Loucy (cell line): ENCODE measurements at regions not wholly inside any gene's neighbourhood (a gene's known extent, or its start where the extent isn't known, plus 50 kb on each side); places are given as distances from the start of the nearest gene placed in this dataset.

ENCODE experiments used
- H2AFZ ChIP-seq: fragments of 200-600 bp; sonication (generic); 2 replicates; pipeline ENCODE4 v1.6.0; 2016; ENCODE audit warnings: antibody characterized with exemption, mild to moderate bottlenecking, low read length, moderate library complexity
- H3F3A ChIP-seq: fragments of 200-600 bp; 2 replicates; pipeline ENCODE4 v1.6.0; 2016; ENCODE audit warnings: antibody characterized with exemption, low read depth, mild to moderate bottlenecking
- H3K27me3 ChIP-seq: fragments of 200-600 bp; sonication (generic); 2 replicates; pipeline ENCODE4 v1.6.1; 2014; ENCODE audit warnings: low read length, mild to moderate bottlenecking; ENCODE audit not compliant: insufficient read depth, poor library complexity, severe bottlenecking
- H3K36me3 ChIP-seq: fragments of 200-600 bp; sonication (generic); 2 replicates; pipeline ENCODE4 v1.6.1; 2016; ENCODE audit warnings: low read length; ENCODE audit not compliant: insufficient read depth
- H3K4me1 ChIP-seq: fragments of 200-600 bp; sonication (generic); 2 replicates; pipeline ENCODE4 v1.5.1; 2014; ENCODE audit warnings: low read length, mild to moderate bottlenecking; ENCODE audit not compliant: insufficient read depth, poor library complexity, severe bottlenecking
- H3K4me2 ChIP-seq: fragments of 200-600 bp; sonication (generic); 2 replicates; pipeline ENCODE4 v1.6.0; 2014; ENCODE audit warnings: antibody characterized with exemption, low read length, low read depth, mild to moderate bottlenecking; ENCODE audit not compliant: poor library complexity, severe bottlenecking
- H3K4me3 ChIP-seq: fragments of 200-600 bp; sonication (generic); 2 replicates; pipeline ENCODE4 v1.5.1; 2014; ENCODE audit warnings: low read length, mild to moderate bottlenecking, mixed read lengths; ENCODE audit not compliant: poor library complexity, severe bottlenecking
- H3K79me2 ChIP-seq: fragments of 200-600 bp; sonication (generic); 2 replicates; pipeline ENCODE4 v1.6.1; 2014; ENCODE audit warnings: low read length; ENCODE audit not compliant: insufficient read depth
- H3K9ac ChIP-seq: fragments of 200-600 bp; sonication (generic); 2 replicates; pipeline ENCODE4 v1.6.0; 2014; ENCODE audit warnings: mild to moderate bottlenecking, low read depth, low read length, moderate library complexity; ENCODE audit not compliant: poor library complexity, severe bottlenecking
- H3K9me2 ChIP-seq: fragments of 200-600 bp; sonication (generic); replicated peaks from 2 replicates; pipeline ENCODE4 v1.6.1; 2016; ENCODE audit warnings: low read depth, low read length, mixed read lengths
- H3K9me3 ChIP-seq: fragments of 200-600 bp; sonication (generic); 2 replicates; pipeline ENCODE4 v1.6.1; 2014; ENCODE audit warnings: mild to moderate bottlenecking, antibody characterized with exemption, low read length, low read depth; ENCODE audit not compliant: insufficient read depth
- H4K20me1 ChIP-seq: fragments of 200-600 bp; sonication (generic); 2 replicates; pipeline ENCODE4 v1.6.0; 2014; ENCODE audit warnings: antibody characterized with exemption, low read length, mild to moderate bottlenecking; ENCODE audit not compliant: insufficient read depth, poor library complexity, severe bottlenecking
- EZH2phosphoT487 ChIP-seq: fragments of 200-600 bp; IDR thresholded peaks from 2 replicates; pipeline ENCODE4 v1.6.1; 2018; ENCODE audit warnings: antibody characterized with exemption, mild to moderate bottlenecking, moderate library complexity, borderline replicate concordance
- TF ChIP-seq, protein P1 (sequence below): fragments of 200-600 bp; sonication (generic); conservative IDR thresholded peaks from 2 replicates; pipeline ENCODE4 v1.5.1; 2014; ENCODE audit warnings: mild to moderate bottlenecking, antibody characterized with exemption, low read length

DNA sequence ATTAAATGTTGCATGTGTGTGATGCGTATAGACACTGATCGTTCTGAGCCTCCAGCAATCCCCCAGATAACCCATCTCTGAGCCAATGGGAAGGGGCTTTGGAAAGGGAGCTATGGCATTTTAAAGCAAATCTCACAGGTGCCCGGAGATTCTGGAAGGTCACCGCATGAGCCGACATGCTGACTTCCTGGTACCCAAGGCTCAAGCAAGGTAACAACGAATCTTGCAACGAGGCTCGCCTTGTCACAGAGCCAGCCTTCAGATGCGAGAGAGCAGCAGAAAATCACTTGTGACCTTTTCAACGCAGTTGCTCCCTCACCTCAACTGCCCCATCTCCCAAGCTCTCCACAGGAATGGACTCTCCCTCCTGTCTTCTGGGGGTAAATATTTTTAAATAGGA, 154.8 kb upstream of the CDH5 start:
- Histone ChIP-seq H3K9me3 (no peaks in the 10 kb centered on the region), H3K36me3 (no peaks in the 10 kb centered on the region), H3K4me3 (no peak overlapping the region), H3K27me3 (no peaks in the 10 kb centered on the region), H3F3A (no peaks in the 10 kb centered on the region), H4K20me1 (no peaks in the 10 kb centered on the region), H2AFZ (no peak overlapping the region), H3K9ac (no peak overlapping the region), H3K4me1 (no peaks in the 10 kb centered on the region), H3K79me2 (no peaks in the 10 kb centered on the region), H3K9me2 (no peaks in the 10 kb centered on the region), H3K4me2 (no peak overlapping the region)
- TF ChIP-seq, protein P1, sequence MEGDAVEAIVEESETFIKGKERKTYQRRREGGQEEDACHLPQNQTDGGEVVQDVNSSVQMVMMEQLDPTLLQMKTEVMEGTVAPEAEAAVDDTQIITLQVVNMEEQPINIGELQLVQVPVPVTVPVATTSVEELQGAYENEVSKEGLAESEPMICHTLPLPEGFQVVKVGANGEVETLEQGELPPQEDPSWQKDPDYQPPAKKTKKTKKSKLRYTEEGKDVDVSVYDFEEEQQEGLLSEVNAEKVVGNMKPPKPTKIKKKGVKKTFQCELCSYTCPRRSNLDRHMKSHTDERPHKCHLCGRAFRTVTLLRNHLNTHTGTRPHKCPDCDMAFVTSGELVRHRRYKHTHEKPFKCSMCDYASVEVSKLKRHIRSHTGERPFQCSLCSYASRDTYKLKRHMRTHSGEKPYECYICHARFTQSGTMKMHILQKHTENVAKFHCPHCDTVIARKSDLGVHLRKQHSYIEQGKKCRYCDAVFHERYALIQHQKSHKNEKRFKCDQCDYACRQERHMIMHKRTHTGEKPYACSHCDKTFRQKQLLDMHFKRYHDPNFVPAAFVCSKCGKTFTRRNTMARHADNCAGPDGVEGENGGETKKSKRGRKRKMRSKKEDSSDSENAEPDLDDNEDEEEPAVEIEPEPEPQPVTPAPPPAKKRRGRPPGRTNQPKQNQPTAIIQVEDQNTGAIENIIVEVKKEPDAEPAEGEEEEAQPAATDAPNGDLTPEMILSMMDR, result no peak
- TF ChIP-seq EZH2phosphoT487, result no peak

DNA sequence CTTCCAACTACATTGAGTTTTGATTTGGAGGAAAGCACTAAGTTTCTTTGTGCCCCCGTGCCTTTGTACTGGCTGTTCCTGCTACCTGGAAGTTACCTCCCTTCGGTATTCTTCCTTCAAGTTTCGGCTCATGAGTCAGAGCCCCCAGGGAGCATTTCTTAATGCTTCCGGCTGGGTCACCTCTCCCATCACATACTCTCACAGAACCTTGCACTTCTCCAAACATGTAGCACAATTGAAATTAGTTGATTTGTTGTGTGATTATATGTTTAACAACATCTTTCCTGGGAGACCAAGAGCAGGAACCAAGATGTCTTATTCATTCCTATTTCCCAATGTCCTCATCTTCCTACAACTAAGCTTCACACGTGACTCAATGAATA, 158.6 kb upstream of the CDH5 start:
- Histone ChIP-seq H4K20me1 (no peaks in the 10 kb centered on the region), H3K4me3 (no peak overlapping the region), H3K4me2 (no peak overlapping the region), H3K9me3 (no peaks in the 10 kb centered on the region), H3K9ac (no peak overlapping the region), H3K79me2 (no peaks in the 10 kb centered on the region), H2AFZ (no peak overlapping the region), H3K27me3 (no peaks in the 10 kb centered on the region), H3K36me3 (no peaks in the 10 kb centered on the region), H3F3A (no peaks in the 10 kb centered on the region), H3K4me1 (no peaks in the 10 kb centered on the region), H3K9me2 (no peaks in the 10 kb centered on the region)
- TF ChIP-seq EZH2phosphoT487, result no peak
- TF ChIP-seq, protein P1, result no peak

DNA sequence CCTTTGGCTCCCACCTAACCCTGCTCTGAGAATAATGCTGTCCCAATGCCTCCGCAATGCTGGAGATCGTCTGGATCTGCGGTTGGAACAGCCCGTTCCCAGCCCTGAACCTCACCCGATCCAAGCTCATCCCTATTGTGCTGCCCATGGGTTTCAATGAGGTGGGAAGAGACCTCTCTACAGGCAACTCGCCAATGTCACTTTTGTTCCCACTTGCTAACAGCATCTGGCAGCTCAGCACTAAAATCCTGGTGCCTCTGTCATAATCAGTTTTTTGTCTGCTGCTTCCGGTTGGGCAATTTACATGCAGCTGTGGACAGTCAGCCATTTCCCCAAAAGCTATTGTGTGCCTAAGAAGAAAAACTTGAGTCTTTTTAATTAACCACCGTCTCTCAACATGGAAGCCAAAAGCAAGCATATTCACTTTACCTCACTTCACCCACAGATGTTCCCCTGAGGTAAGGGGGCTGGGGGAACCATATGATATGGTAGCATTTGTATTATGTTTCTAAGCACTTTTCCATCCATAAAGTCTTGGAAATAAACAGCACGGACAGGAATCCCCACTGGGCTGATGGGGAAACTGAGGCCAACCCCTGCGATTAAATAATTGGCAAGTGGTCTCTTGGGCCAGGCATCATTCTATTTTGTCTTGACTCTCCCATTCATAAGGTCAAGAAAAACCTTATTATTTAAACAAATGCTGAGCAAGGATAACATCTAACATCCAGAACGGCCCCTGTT, 159.2 kb upstream of the CDH5 start:
- Histone ChIP-seq H3K4me3 (no peak overlapping the region), H3K4me2 (no peak overlapping the region), H4K20me1 (no peaks in the 10 kb centered on the region), H3K9me2 (no peaks in the 10 kb centered on the region), H2AFZ (no peak overlapping the region), H3K27me3 (no peaks in the 10 kb centered on the region), H3F3A (no peaks in the 10 kb centered on the region), H3K4me1 (no peaks in the 10 kb centered on the region), H3K9me3 (no peaks in the 10 kb centered on the region), H3K79me2 (no peaks in the 10 kb centered on the region), H3K9ac (no peak overlapping the region), H3K36me3 (no peaks in the 10 kb centered on the region)
- no peak for TF ChIP-seq EZH2phosphoT487
- TF ChIP-seq, protein P1, result no peak
